ENCODE measurements at regions not wholly inside any gene's neighbourhood (a gene's known extent, or its start where the extent isn't known, plus 50 kb on each side); places are given as distances from the start of the nearest gene placed in this dataset.

- TF ChIP-seq ARNTL (CRISPR knock-in tag; IDR thresholded peaks at IDR 0.05; ENCODE audit: borderline replicate concordance, low read depth) (peak; percentile 80; the same call in 1 of the 2 replicates), CREB5 (CRISPR knock-in tag; IDR thresholded peaks at IDR 0.05; ENCODE audit: low read depth) (peak; percentile 98), TOX (CRISPR knock-in tag; IDR thresholded peaks at IDR 0.05; ENCODE audit: borderline replicate concordance) (no peak), SNAI2 (CRISPR knock-in tag; IDR thresholded peaks at IDR 0.05) (peak; percentile 65), PATZ1 (CRISPR knock-in tag; IDR thresholded peaks at IDR 0.05; ENCODE audit: borderline replicate concordance) (peak; percentile 95), TCF4 (CRISPR knock-in tag; IDR thresholded peaks at IDR 0.05; ENCODE audit: borderline replicate concordance) (peak; percentile 98), GLIS3 (CRISPR knock-in tag; IDR thresholded peaks at IDR 0.05) (peak; percentile 98), ZNF565 (CRISPR knock-in tag; conservative IDR thresholded peaks at IDR 0.05; ENCODE audit: low read depth) (peak; percentile 56; the same call in 1 of the 2 replicates), POU6F1 (CRISPR knock-in tag; IDR thresholded peaks at IDR 0.05; ENCODE audit: borderline replicate concordance, low read depth) (no peak), ESRRG (CRISPR knock-in tag; IDR thresholded peaks at IDR 0.05) (peak; percentile 96), ZFP3 (CRISPR knock-in tag; IDR thresholded peaks at IDR 0.05) (peak; percentile 84), ZFP30 (CRISPR knock-in tag; IDR thresholded peaks at IDR 0.05) (0 out of 2 replicates have a peak, but pooled peaks have one; percentile 45)
Observed at GRCh38 chr3:177523067-177523675, 325.9 kb upstream of the TBL1XR1 start.

All from SK-N-SH treated with all-trans-retinoic acid at 6 μM for 48 hours (cell line).